ENCODE measurements at regions not wholly inside any gene's neighbourhood (a gene's known extent, or its start where the extent isn't known, plus 50 kb on each side); places are given as distances from the start of the nearest gene placed in this dataset.

DNA sequence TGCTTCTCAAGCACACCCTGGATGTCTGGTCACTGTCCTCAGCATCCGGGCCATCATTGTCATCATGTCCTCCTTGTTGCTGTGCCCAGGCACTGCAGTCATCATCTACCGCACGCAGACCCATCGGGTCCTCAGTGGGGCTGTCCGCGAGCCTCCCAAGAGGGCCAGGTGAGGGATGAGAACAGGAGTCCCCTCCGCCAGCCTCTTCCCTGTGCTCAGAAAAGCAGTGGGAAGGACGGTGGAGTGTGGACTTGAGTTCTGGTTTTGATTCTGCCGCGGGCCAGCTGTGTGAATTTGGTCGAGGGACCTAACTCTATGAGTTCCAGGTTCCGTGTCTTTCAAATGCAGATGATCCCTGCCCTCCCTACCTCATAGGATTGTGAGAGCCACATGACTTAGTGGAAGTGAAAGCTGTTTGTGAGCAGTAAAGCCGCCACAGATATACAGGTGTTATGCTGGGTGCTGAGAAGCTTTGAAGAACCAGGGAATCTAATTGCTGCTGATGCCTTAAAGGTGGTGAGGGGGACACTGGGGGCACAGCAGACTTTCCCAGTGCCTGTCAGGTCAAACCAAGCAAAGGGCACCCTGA lies 122.9 kb upstream of the RAP1B start:
- Mint-ChIP-seq H3K9me3 (ENCODE audit: unreplicated experiment) (no peaks in the 10 kb centered on the region), H3K27ac (ENCODE audit: unreplicated experiment) (no peak overlapping the region), H3K36me3 (ENCODE audit: low read depth, unreplicated experiment) (no peaks in the 10 kb centered on the region), H3K4me3 (ENCODE audit: unreplicated experiment) (no peak overlapping the region), H3K27me3 (ENCODE audit: unreplicated experiment) (peaks cover under 1% of the 10 kb centered on the region), H3K4me1 (ENCODE audit: unreplicated experiment) (no peaks in the 10 kb centered on the region)
- TF ChIP-seq, protein P1, sequence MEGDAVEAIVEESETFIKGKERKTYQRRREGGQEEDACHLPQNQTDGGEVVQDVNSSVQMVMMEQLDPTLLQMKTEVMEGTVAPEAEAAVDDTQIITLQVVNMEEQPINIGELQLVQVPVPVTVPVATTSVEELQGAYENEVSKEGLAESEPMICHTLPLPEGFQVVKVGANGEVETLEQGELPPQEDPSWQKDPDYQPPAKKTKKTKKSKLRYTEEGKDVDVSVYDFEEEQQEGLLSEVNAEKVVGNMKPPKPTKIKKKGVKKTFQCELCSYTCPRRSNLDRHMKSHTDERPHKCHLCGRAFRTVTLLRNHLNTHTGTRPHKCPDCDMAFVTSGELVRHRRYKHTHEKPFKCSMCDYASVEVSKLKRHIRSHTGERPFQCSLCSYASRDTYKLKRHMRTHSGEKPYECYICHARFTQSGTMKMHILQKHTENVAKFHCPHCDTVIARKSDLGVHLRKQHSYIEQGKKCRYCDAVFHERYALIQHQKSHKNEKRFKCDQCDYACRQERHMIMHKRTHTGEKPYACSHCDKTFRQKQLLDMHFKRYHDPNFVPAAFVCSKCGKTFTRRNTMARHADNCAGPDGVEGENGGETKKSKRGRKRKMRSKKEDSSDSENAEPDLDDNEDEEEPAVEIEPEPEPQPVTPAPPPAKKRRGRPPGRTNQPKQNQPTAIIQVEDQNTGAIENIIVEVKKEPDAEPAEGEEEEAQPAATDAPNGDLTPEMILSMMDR (IDR thresholded peaks at IDR 0.05; ENCODE audit: unreplicated experiment): no peak
- DNase-seq (ENCODE audit: low spot score): no peak

GRCh38 chr12:68489273-68489672 lies 121.4 kb upstream of the RAP1B start:
- Mint-ChIP-seq H3K4me1 (ENCODE audit: unreplicated experiment) (no peaks in the 10 kb centered on the region), H3K9me3 (ENCODE audit: unreplicated experiment) (no peaks in the 10 kb centered on the region), H3K27ac (ENCODE audit: unreplicated experiment) (no peak overlapping the region), H3K27me3 (ENCODE audit: unreplicated experiment) (no peaks in the 10 kb centered on the region), H3K36me3 (ENCODE audit: low read depth, unreplicated experiment) (no peaks in the 10 kb centered on the region), H3K4me3 (ENCODE audit: unreplicated experiment) (no peak overlapping the region)
- TF ChIP-seq, protein P1 (IDR thresholded peaks at IDR 0.05; ENCODE audit: unreplicated experiment): no peak
- DNase-seq (ENCODE audit: low spot score): no peak

GRCh38 chr12:68490476-68490875 lies 120.2 kb upstream of the RAP1B start:
- no peaks in the 10 kb centered on the region for H3K36me3 Mint-ChIP-seq (ENCODE audit: low read depth, unreplicated experiment)
- no peak overlapping the region for H3K27ac Mint-ChIP-seq (ENCODE audit: unreplicated experiment)
- no peaks in the 10 kb centered on the region for H3K27me3 Mint-ChIP-seq (ENCODE audit: unreplicated experiment)
- TF ChIP-seq, protein P1 (IDR thresholded peaks at IDR 0.05; ENCODE audit: unreplicated experiment): no peak
- no peaks in the 10 kb centered on the region for H3K9me3 Mint-ChIP-seq (ENCODE audit: unreplicated experiment)
- DNase-seq (ENCODE audit: low spot score): no peak
- no peaks in the 10 kb centered on the region for H3K4me1 Mint-ChIP-seq (ENCODE audit: unreplicated experiment)
- no peak overlapping the region for H3K4me3 Mint-ChIP-seq (ENCODE audit: unreplicated experiment)

DNA sequence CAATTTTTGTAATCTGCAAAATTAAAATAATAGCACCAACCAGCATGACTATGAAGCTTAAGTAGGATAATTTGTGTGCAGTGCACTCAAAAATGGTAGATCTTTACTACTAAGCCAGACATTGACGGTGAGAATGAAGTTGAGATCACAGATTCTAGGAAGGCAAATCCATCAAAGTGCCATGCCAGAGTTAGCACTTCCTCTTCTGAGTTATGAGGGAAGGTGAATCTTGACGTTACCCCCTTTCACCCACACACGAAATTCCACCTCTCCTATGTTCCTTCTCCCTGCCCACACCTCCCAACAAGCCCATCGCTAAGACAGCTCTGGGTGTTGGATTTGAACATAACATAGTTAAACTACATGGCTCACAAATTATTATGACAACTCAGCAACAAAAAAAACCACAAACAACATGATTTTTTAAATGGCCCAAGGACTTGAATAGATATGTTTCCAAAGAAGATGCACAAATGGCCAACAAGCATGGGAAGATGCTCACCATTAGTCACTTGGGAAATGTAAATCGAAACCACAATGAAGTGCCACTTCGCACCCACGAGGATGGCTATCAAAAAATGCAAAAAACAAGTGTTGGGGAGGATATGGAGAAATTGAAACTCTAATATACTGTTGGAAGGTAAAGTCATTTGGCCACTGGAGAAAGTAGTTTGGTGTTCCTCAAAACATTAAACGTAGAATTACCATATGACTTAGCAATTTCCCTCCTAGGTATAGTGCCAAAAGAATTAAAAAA lies 119.3 kb upstream of the RAP1B start:
- Mint-ChIP-seq H3K27ac (ENCODE audit: unreplicated experiment) (no peak overlapping the region), H3K27me3 (ENCODE audit: unreplicated experiment) (no peaks in the 10 kb centered on the region), H3K4me1 (ENCODE audit: unreplicated experiment) (no peaks in the 10 kb centered on the region), H3K9me3 (ENCODE audit: unreplicated experiment) (no peaks in the 10 kb centered on the region), H3K36me3 (ENCODE audit: low read depth, unreplicated experiment) (no peaks in the 10 kb centered on the region), H3K4me3 (ENCODE audit: unreplicated experiment) (no peak overlapping the region)
- TF ChIP-seq, protein P1 (IDR thresholded peaks at IDR 0.05; ENCODE audit: unreplicated experiment): no peak
- no peak for DNase-seq (ENCODE audit: low spot score)

All from endothelial cell (in vitro differentiated cells).